Muscle of leg (tissue), 3 donors: ENCODE measurements at regions not wholly inside any gene's neighbourhood (a gene's known extent, or its start where the extent isn't known, plus 50 kb on each side); places are given as distances from the start of the nearest gene placed in this dataset.
"Not testable (repeated sequence)": the region's sequence is repeated elsewhere in the genome, so short reads cannot be mapped to it uniquely, and the experiment has no call there.

Source experiments
- DNase-seq: peaks from one replicate; pipeline ENCODE4 v3.0.0; 2013
- H3K27ac ChIP-seq: one replicate; pipeline ENCODE4 v1.5.1; 2013; ENCODE audit warnings: mild to moderate bottlenecking, low read length, control low read depth
- H3K27me3 ChIP-seq: one replicate; pipeline ENCODE4 v1.6.1; 2013; ENCODE audit warnings: low read length; ENCODE audit not compliant: control insufficient read depth, insufficient read depth
- H3K36me3 ChIP-seq: one replicate; pipeline ENCODE4 v1.6.1; 2013; ENCODE audit warnings: low read length; ENCODE audit not compliant: control insufficient read depth, insufficient read depth
- H3K4me1 ChIP-seq: one replicate; pipeline ENCODE4 v1.6.1; 2013; ENCODE audit warnings: low read length; ENCODE audit not compliant: control insufficient read depth, insufficient read depth
- H3K4me3 ChIP-seq: one replicate; pipeline ENCODE4 v1.5.1; 2013; ENCODE audit warnings: low read length, control low read depth
- H3K9me3 ChIP-seq: replicated peaks from 2 replicates; pipeline ENCODE4 v1.6.1; 2013; ENCODE audit warnings: low read depth, low read length; ENCODE audit not compliant: control insufficient read depth
- WGBS: methylation state at CpG from one replicate; pipeline ENCODE4 v1.1.5; 2013; ENCODE audit warnings: missing lambda C conversion rate; ENCODE audit not compliant: insufficient coverage; 5-methylcytosine and 5-hydroxymethylcytosine counted together

DNA sequence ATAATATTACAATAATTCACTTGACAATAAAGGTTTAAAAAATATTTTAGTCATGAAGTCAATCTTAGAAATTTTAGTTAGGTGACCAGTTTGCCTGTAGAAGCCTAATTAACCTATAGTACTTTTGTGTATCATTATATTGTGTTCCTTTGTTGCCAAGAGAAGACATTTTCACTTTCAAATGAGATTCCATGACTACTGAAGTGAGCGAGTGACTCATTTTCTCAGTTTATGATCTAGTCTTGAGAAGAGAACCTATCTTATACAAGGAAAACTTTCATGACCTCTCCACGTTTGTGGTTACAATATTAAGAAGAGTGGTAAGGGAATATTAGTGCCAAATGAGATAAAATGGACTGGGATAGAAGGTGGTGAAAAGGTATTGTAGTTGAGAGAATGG is 423.9 kb upstream of the CHORDC1 start:
- no CpG with 5 or more reads among the region's 2 CpGs for WGBS
- H3K27me3 ChIP-seq = no peaks in the 10 kb centered on the region
- DNase-seq = no peak
- H3K36me3 ChIP-seq = no peaks in the 10 kb centered on the region
- H3K4me1 ChIP-seq = no peaks in the 10 kb centered on the region
- no peak overlapping the region for H3K4me3 ChIP-seq
- H3K9me3 ChIP-seq = no peaks in the 10 kb centered on the region
- no peak overlapping the region for H3K27ac ChIP-seq

- no peak overlapping the region for H3K4me3 ChIP-seq
- H3K36me3 ChIP-seq = no peaks in the 10 kb centered on the region
- no peak overlapping the region for H3K27ac ChIP-seq
- H3K4me1 ChIP-seq = no peaks in the 10 kb centered on the region
- H3K27me3 ChIP-seq = no peaks in the 10 kb centered on the region
- no peak for DNase-seq
- H3K9me3 ChIP-seq = no peaks in the 10 kb centered on the region
- no CpG with 5 or more reads among the region's 1 CpG for WGBS
These were observed 423.4 kb upstream of the CHORDC1 start for GRCh38 chr11:90646266-90646665.

- DNase-seq = peak; percentile 68
- no peaks in the 10 kb centered on the region for H3K9me3 ChIP-seq
- H3K36me3 ChIP-seq = no peaks in the 10 kb centered on the region
- H3K4me3 ChIP-seq = no peak overlapping the region
- no peaks in the 10 kb centered on the region for H3K4me1 ChIP-seq
- no peak overlapping the region for H3K27ac ChIP-seq
- WGBS = no CpG with 5 or more reads among the region's 1 CpG
- no peaks in the 10 kb centered on the region for H3K27me3 ChIP-seq
These were observed 416.7 kb upstream of the CHORDC1 start for GRCh38 chr11:90639461-90639993.

GRCh38 chr11:90635886-90636285 is 413.0 kb upstream of the CHORDC1 start:
- no peak overlapping the region for H3K27ac ChIP-seq
- H3K27me3 ChIP-seq = no peaks in the 10 kb centered on the region
- WGBS = no CpG with 5 or more reads among the region's 1 CpG
- DNase-seq = no peak
- H3K4me3 ChIP-seq = no peak overlapping the region
- H3K9me3 ChIP-seq = no peaks in the 10 kb centered on the region
- H3K36me3 ChIP-seq = no peaks in the 10 kb centered on the region
- no peaks in the 10 kb centered on the region for H3K4me1 ChIP-seq

DNA sequence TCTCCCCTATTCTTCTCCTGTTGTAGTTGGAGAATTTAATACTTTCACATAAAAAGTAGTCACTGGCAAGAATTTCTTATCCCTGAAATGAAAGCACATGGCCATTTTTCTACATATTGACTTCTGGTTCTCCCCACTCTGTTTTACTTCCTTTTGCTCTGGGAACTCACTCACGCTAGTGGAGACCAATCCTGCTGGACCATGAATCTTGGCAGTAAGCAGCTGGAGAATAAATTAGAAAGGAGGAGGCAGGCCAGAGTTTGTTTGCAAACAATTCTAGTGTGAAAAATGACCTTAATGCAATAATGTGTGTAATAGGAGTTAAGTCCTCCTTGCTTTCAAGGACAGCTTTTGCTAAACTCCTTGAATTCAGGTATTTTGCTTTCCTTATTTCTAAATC is 412.3 kb upstream of the CHORDC1 start:
- WGBS = no CpG with 5 or more reads among the region's 1 CpG
- DNase-seq = peak; percentile 37
- H3K4me3 ChIP-seq = no peak overlapping the region
- H3K4me1 ChIP-seq = no peaks in the 10 kb centered on the region
- no peaks in the 10 kb centered on the region for H3K36me3 ChIP-seq
- no peaks in the 10 kb centered on the region for H3K9me3 ChIP-seq
- H3K27ac ChIP-seq = no peak overlapping the region
- no peaks in the 10 kb centered on the region for H3K27me3 ChIP-seq

GRCh38 chr11:90630176-90630575 is 407.3 kb upstream of the CHORDC1 start:
- no peaks in the 10 kb centered on the region for H3K36me3 ChIP-seq
- no peak overlapping the region for H3K27ac ChIP-seq
- WGBS = 87% methylated on average over 3 of the region's 4 CpGs
- H3K9me3 ChIP-seq = no peaks in the 10 kb centered on the region
- no peaks in the 10 kb centered on the region for H3K27me3 ChIP-seq
- DNase-seq = no peak
- no peak overlapping the region for H3K4me3 ChIP-seq
- H3K4me1 ChIP-seq = no peaks in the 10 kb centered on the region

- Histone ChIP-seq H3K27ac (no peak overlapping the region), H3K36me3 (no peaks in the 10 kb centered on the region), H3K4me3 (no peak overlapping the region), H3K9me3 (no peaks in the 10 kb centered on the region), H3K27me3 (no peaks in the 10 kb centered on the region), H3K4me1 (no peaks in the 10 kb centered on the region)
- peak; percentile 88 for DNase-seq
- 20% methylated on average over 2 of the region's 4 CpGs for WGBS
These were observed 406.5 kb upstream of the CHORDC1 start for GRCh38 chr11:90629229-90629806.

- H3K4me3 ChIP-seq = no peak overlapping the region
- no peaks in the 10 kb centered on the region for H3K4me1 ChIP-seq
- H3K9me3 ChIP-seq = no peaks in the 10 kb centered on the region
- no peak overlapping the region for H3K27ac ChIP-seq
- H3K36me3 ChIP-seq = no peaks in the 10 kb centered on the region
- no peak for DNase-seq
- H3K27me3 ChIP-seq = no peaks in the 10 kb centered on the region
- WGBS = 82% methylated on average over 1 of the region's 2 CpGs
These were observed 391.5 kb upstream of the CHORDC1 start for GRCh38 chr11:90614318-90614717.

GRCh38 chr11:90613037-90613436 is 390.2 kb upstream of the CHORDC1 start:
- not testable (repeated sequence) for H3K27me3 ChIP-seq, H3K4me1 ChIP-seq, H3K36me3 ChIP-seq, H3K9me3 ChIP-seq, H3K4me3 ChIP-seq, DNase-seq, H3K27ac ChIP-seq
- WGBS = no CpG with 5 or more reads among the region's 4 CpGs

DNA sequence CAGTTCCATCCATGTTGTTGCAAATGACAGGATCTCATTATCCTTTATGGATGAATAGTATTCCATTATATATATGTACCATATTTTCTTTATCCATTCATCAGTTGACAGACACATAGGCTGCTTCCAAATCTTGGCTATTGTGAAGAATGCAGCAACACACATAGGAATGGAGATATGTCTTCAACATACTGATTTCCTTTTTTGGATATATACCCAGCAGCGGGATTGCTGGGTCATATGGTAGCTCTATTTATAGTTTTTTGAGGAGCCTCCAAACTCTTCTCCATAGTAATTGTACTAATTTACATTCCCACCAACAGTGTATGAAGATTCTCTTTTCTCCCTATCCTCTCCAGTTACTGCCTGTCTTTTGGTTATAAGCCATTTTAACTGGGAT is 383.9 kb upstream of the CHORDC1 start:
- DNase-seq = no peak
- no peaks in the 10 kb centered on the region for H3K27me3 ChIP-seq
- no peaks in the 10 kb centered on the region for H3K9me3 ChIP-seq
- no peaks in the 10 kb centered on the region for H3K4me1 ChIP-seq
- H3K36me3 ChIP-seq = no peaks in the 10 kb centered on the region
- WGBS = no CpG with 5 or more reads among the region's 1 CpG
- no peak overlapping the region for H3K27ac ChIP-seq
- no peak overlapping the region for H3K4me3 ChIP-seq

- WGBS = no CpG with 5 or more reads among the region's 1 CpG
- H3K27me3 ChIP-seq = no peaks in the 10 kb centered on the region
- peak; percentile 1 for DNase-seq
- H3K27ac ChIP-seq = no peak overlapping the region
- H3K4me1 ChIP-seq = no peaks in the 10 kb centered on the region
- H3K4me3 ChIP-seq = no peak overlapping the region
- no peaks in the 10 kb centered on the region for H3K36me3 ChIP-seq
- no peaks in the 10 kb centered on the region for H3K9me3 ChIP-seq
These were observed 378.4 kb upstream of the CHORDC1 start for GRCh38 chr11:90601261-90601660.
